Hepatocyte (in vitro differentiated cells): ENCODE measurements at regions not wholly inside any gene's neighbourhood (a gene's known extent, or its start where the extent isn't known, plus 50 kb on each side); places are given as distances from the start of the nearest gene placed in this dataset.

Source experiments
- DNase-seq: peaks from one replicate; pipeline ENCODE4 v3.0.0-alpha.2; 2016; ENCODE audit warnings: low spot score
- H2AFZ ChIP-seq: fragments of 200-600 bp; sonication (generic); 2 replicates; pipeline ENCODE4 v1.6.0; 2016; ENCODE audit warnings: antibody characterized with exemption, mild to moderate bottlenecking
- H3K27ac ChIP-seq: fragments of 200-600 bp; sonication (generic); 2 replicates; pipeline ENCODE4 v1.5.1; 2016; ENCODE audit warnings: mild to moderate bottlenecking
- H3K27me3 ChIP-seq: fragments of 200-600 bp; sonication (generic); 2 replicates; pipeline ENCODE4 v1.6.1; 2016
- H3K36me3 ChIP-seq: fragments of 200-600 bp; sonication (generic); replicated peaks from 2 replicates; pipeline ENCODE4 v1.5.1; 2016; ENCODE audit warnings: low read depth; ENCODE audit not compliant: insufficient read depth
- H3K4me1 ChIP-seq: fragments of 200-600 bp; sonication (generic); 2 replicates; pipeline ENCODE4 v1.5.1; 2016; ENCODE audit warnings: mild to moderate bottlenecking, moderate library complexity; ENCODE audit not compliant: insufficient read depth
- H3K4me2 ChIP-seq: fragments of 200-600 bp; sonication (generic); 2 replicates; pipeline ENCODE4 v1.6.0; 2016
- H3K4me3 ChIP-seq: fragments of 200-600 bp; sonication (generic); 2 replicates; pipeline ENCODE4 v1.5.1; 2016; ENCODE audit warnings: mild to moderate bottlenecking
- H3K79me2 ChIP-seq: fragments of 200-600 bp; sonication (generic); 2 replicates; pipeline ENCODE4 v1.6.0; 2017; ENCODE audit warnings: mild to moderate bottlenecking
- H3K9me2 ChIP-seq: fragments of 200-600 bp; sonication (generic); replicated peaks from 2 replicates; pipeline ENCODE4 v1.6.0; 2017; ENCODE audit warnings: mild to moderate bottlenecking; ENCODE audit not compliant: insufficient read depth
- H3K9me3 ChIP-seq: fragments of 200-600 bp; sonication (generic); 2 replicates; pipeline ENCODE4 v1.5.1; 2016; ENCODE audit warnings: low read depth, mild to moderate bottlenecking
- H4K20me1 ChIP-seq: fragments of 200-600 bp; sonication (generic); 2 replicates; pipeline ENCODE4 v1.6.0; 2016; ENCODE audit warnings: mild to moderate bottlenecking; ENCODE audit not compliant: insufficient read depth, poor library complexity, severe bottlenecking
- CTCF ChIP-seq: fragments of 200-600 bp; sonication (generic); IDR thresholded peaks from 2 replicates; pipeline ENCODE4 v1.5.1; 2016; ENCODE audit warnings: antibody characterized with exemption, mild to moderate bottlenecking; ENCODE audit not compliant: poor library complexity
- EZH2 ChIP-seq: fragments of 200-600 bp; sonication (generic); IDR thresholded peaks from 2 replicates; pipeline ENCODE4 v1.6.1; 2016; ENCODE audit warnings: antibody characterized with exemption, mild to moderate bottlenecking, borderline replicate concordance
- EZH2phosphoT487 ChIP-seq: fragments of 200-600 bp; sonication (generic); IDR thresholded peaks from one replicate; pipeline ENCODE4 v1.6.1; 2018; ENCODE audit warnings: antibody characterized with exemption, mild to moderate bottlenecking, low read depth, moderate library complexity; ENCODE audit not compliant: unreplicated experiment, severe bottlenecking
- WGBS: methylation state at CpG from one replicate; pipeline ENCODE4 v1.1.6; 2016; ENCODE audit warnings: low lambda C conversion rate; ENCODE audit errors: missing lambda C conversion rate; 5-methylcytosine and 5-hydroxymethylcytosine counted together

GRCh38 chr13:44142941-44143665 is 230.5 kb upstream of the SERP2 start:
- Histone ChIP-seq H3K27me3 (no peaks in the 10 kb centered on the region), H3K36me3 (no peaks in the 10 kb centered on the region), H2AFZ (peak overlapping the region; percentile 49), H3K79me2 (no peaks in the 10 kb centered on the region), H4K20me1 (no peaks in the 10 kb centered on the region), H3K4me1 (peaks cover 14% of the 10 kb centered on the region), H3K27ac (peak overlapping the region; percentile 87), H3K4me3 (peak overlapping the region; percentile 22), H3K9me3 (no peaks in the 10 kb centered on the region), H3K9me2 (no peaks in the 10 kb centered on the region), H3K4me2 (peak overlapping the region; percentile 73)
- TF ChIP-seq EZH2 (no peak), EZH2phosphoT487 (no peak), CTCF (no peak)
- peak; percentile 21 for DNase-seq
- WGBS = 53% methylated on average over 4 of the region's 4 CpGs

DNA sequence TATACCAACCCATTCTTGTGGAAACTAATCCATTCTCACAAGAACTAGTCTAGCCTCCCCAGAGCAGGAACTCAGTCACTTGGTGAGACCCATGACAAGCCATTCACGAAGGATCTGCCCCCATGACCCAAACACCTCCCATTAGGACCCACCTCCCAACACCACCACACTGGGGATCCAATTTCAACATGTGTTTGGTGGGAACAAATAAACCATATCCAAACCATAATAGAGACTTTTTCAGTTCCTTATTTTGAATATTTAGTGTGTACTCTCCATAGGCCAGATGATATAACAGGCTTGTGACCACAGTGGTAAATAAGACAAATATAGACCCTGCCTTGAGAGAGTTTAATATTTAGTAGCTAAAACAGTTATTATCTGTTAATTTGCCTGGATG is 227.5 kb upstream of the SERP2 start:
- TF ChIP-seq CTCF (no peak), EZH2phosphoT487 (no peak), EZH2 (no peak)
- H3K27ac ChIP-seq = no peak overlapping the region
- H2AFZ ChIP-seq = no peak overlapping the region
- no peaks in the 10 kb centered on the region for H4K20me1 ChIP-seq
- no peaks in the 10 kb centered on the region for H3K36me3 ChIP-seq
- 90% methylated on average over 1 of the region's 1 CpG for WGBS
- no peaks in the 10 kb centered on the region for H3K9me3 ChIP-seq
- DNase-seq = no peak
- peaks cover 11% of the 10 kb centered on the region for H3K4me1 ChIP-seq
- H3K79me2 ChIP-seq = no peaks in the 10 kb centered on the region
- H3K9me2 ChIP-seq = no peaks in the 10 kb centered on the region
- H3K4me2 ChIP-seq = no peak overlapping the region
- H3K4me3 ChIP-seq = no peak overlapping the region
- H3K27me3 ChIP-seq = no peaks in the 10 kb centered on the region

- TF ChIP-seq CTCF (no peak), EZH2 (no peak), EZH2phosphoT487 (no peak)
- H2AFZ ChIP-seq = no peak overlapping the region
- H4K20me1 ChIP-seq = no peaks in the 10 kb centered on the region
- peaks cover 12% of the 10 kb centered on the region for H3K4me1 ChIP-seq
- H3K79me2 ChIP-seq = no peaks in the 10 kb centered on the region
- DNase-seq = no peak
- no peaks in the 10 kb centered on the region for H3K9me2 ChIP-seq
- H3K9me3 ChIP-seq = no peaks in the 10 kb centered on the region
- H3K27ac ChIP-seq = no peak overlapping the region
- no peaks in the 10 kb centered on the region for H3K36me3 ChIP-seq
- 75% methylated on average over 2 of the region's 2 CpGs for WGBS
- no peak overlapping the region for H3K4me3 ChIP-seq
- no peaks in the 10 kb centered on the region for H3K27me3 ChIP-seq
- no peak overlapping the region for H3K4me2 ChIP-seq
These were observed 226.4 kb upstream of the SERP2 start for GRCh38 chr13:44147233-44147632.
